Ascending aorta (tissue), 2 donors: ENCODE measurements at regions not wholly inside any gene's neighbourhood (a gene's known extent, or its start where the extent isn't known, plus 50 kb on each side); places are given as distances from the start of the nearest gene placed in this dataset.

Experiments used
- DNase-seq, 2 donors: peaks; one replicate each; pipeline ENCODE4 v3.0.0-alpha.2; 2019; ENCODE audit warnings: low spot score in 2 of 2
- H3K27ac ChIP-seq, 2 donors: fragments of 200-600 bp; sonication (generic); one replicate each; pipeline ENCODE4 v1.5.1; 2016 to 2017; ENCODE audit warnings: mild to moderate bottlenecking in 1 of 2
- H3K27me3 ChIP-seq: fragments of 200-600 bp; sonication (generic); one replicate; pipeline ENCODE4 v1.5.1; 2017
- H3K36me3 ChIP-seq, 2 donors: fragments of 200-600 bp; sonication (generic); one replicate each; pipeline ENCODE4 v1.5.1; 2016
- H3K4me1 ChIP-seq, 2 donors: fragments of 200-600 bp; sonication (generic); one replicate each; pipeline ENCODE4 v1.5.1; 2016 to 2017; ENCODE audit warnings: mild to moderate bottlenecking in 1 of 2
- H3K4me3 ChIP-seq, 2 donors: fragments of 200-600 bp; sonication (generic); one replicate each; pipeline ENCODE4 v1.5.1; 2016 to 2017; ENCODE audit warnings: mild to moderate bottlenecking in 1 of 2
- H3K9me3 ChIP-seq, 2 donors: fragments of 200-600 bp; sonication (generic); one replicate each; pipeline ENCODE4 v1.5.1; 2016
- intact Hi-C: fragments of 100-400 bp; cut with DNase I; formaldehyde crosslinking; loops from one replicate; pipeline ENCODE4 v1.15.1; 2023
- TF ChIP-seq, protein P1 (sequence below), 3 experiments: fragments of 200-600 bp in 2 of 3; fragments of 450-650 bp in 1 of 3; sonication (generic) in 2 of 3; IDR thresholded peaks; one replicate each; pipeline ENCODE4 v1.5.1; 2016 to 2019; ENCODE audit warnings: antibody characterized with exemption in 3 of 3, mild to moderate bottlenecking in 1 of 3, moderate library complexity in 1 of 3

- Histone ChIP-seq H3K4me3 (no peak overlapping the region), H3K4me1 (no peaks in the 10 kb centered on the region), H3K9me3 (peaks cover 0 to 8% of the 10 kb centered on the region in 2 donors), H3K27me3 (no peaks in the 10 kb centered on the region), H3K27ac (no peak overlapping the region), H3K36me3 (no peaks in the 10 kb centered on the region)
- TF ChIP-seq, protein P1, sequence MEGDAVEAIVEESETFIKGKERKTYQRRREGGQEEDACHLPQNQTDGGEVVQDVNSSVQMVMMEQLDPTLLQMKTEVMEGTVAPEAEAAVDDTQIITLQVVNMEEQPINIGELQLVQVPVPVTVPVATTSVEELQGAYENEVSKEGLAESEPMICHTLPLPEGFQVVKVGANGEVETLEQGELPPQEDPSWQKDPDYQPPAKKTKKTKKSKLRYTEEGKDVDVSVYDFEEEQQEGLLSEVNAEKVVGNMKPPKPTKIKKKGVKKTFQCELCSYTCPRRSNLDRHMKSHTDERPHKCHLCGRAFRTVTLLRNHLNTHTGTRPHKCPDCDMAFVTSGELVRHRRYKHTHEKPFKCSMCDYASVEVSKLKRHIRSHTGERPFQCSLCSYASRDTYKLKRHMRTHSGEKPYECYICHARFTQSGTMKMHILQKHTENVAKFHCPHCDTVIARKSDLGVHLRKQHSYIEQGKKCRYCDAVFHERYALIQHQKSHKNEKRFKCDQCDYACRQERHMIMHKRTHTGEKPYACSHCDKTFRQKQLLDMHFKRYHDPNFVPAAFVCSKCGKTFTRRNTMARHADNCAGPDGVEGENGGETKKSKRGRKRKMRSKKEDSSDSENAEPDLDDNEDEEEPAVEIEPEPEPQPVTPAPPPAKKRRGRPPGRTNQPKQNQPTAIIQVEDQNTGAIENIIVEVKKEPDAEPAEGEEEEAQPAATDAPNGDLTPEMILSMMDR (IDR thresholded peaks at IDR 0.05) = no peak
- intact Hi-C loops = no loop called here
- no peak for DNase-seq
These were observed 410.0 kb upstream of the CD180 start for GRCh38 chr5:67606586-67606947.

GRCh38 chr5:67605730-67606585, 409.4 kb upstream of the CD180 start:
- no peak overlapping the region for H3K4me3 ChIP-seq
- H3K4me1 ChIP-seq = no peaks in the 10 kb centered on the region
- DNase-seq = no peak
- peaks cover 0 to 8% of the 10 kb centered on the region in 2 donors for H3K9me3 ChIP-seq
- no peaks in the 10 kb centered on the region for H3K36me3 ChIP-seq
- TF ChIP-seq, protein P1 (IDR thresholded peaks at IDR 0.05) = no peak
- H3K27me3 ChIP-seq = no peaks in the 10 kb centered on the region
- H3K27ac ChIP-seq = no peak overlapping the region
- intact Hi-C loops = no loop called here

- TF ChIP-seq, protein P1 (IDR thresholded peaks at IDR 0.05) = no peak
- intact Hi-C loops = no loop called here
- no peak overlapping the region for H3K4me3 ChIP-seq
- H3K9me3 ChIP-seq = no peaks in the 10 kb centered on the region
- H3K4me1 ChIP-seq = peaks cover 0 to 4% of the 10 kb centered on the region in 2 donors
- no peak for DNase-seq
- H3K36me3 ChIP-seq = no peaks in the 10 kb centered on the region
- H3K27me3 ChIP-seq = no peaks in the 10 kb centered on the region
- no peak overlapping the region for H3K27ac ChIP-seq
These were observed 394.9 kb upstream of the CD180 start for GRCh38 chr5:67591491-67591890.

DNA sequence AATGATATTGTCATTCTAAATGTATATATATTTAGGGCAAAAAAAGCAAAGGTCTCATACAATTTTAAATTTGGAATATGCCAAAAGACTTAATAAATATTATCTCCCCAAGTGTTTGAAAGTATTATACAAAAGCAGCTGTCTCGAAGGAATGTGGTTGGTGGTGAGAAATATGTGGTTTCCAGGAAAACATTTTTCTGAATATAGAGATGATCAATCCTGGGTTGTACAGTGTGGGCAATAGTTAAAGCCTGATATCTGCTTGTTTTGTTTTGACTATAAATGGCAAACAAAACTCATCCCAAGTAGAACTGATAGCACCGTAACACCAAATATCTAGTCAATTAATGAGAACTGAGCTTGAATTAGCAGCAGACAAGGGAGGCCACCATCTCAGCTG, 391.8 kb upstream of the CD180 start:
- no peaks in the 10 kb centered on the region for H3K27me3 ChIP-seq
- H3K9me3 ChIP-seq = peaks cover 0 to 10% of the 10 kb centered on the region in 2 donors
- no peak overlapping the region for H3K4me3 ChIP-seq
- H3K36me3 ChIP-seq = no peaks in the 10 kb centered on the region
- no peak for DNase-seq
- no peak overlapping the region for H3K27ac ChIP-seq
- H3K4me1 ChIP-seq = peaks cover 0 to 4% of the 10 kb centered on the region in 2 donors
- TF ChIP-seq, protein P1 (IDR thresholded peaks at IDR 0.05) = no peak
- intact Hi-C loops = no loop called here

GRCh38 chr5:67581203-67581602, 384.6 kb upstream of the CD180 start:
- intact Hi-C loops = no loop called here
- H3K4me1 ChIP-seq = no peaks in the 10 kb centered on the region
- TF ChIP-seq, protein P1 (IDR thresholded peaks at IDR 0.05) = no peak
- peaks cover 0 to 11% of the 10 kb centered on the region in 2 donors for H3K9me3 ChIP-seq
- DNase-seq = no peak
- no peaks in the 10 kb centered on the region for H3K36me3 ChIP-seq
- H3K27me3 ChIP-seq = no peaks in the 10 kb centered on the region
- no peak overlapping the region for H3K27ac ChIP-seq
- H3K4me3 ChIP-seq = no peak overlapping the region
